Peyer's patch (tissue), 4 donors: ENCODE measurements at regions not wholly inside any gene's neighbourhood (a gene's known extent, or its start where the extent isn't known, plus 50 kb on each side); places are given as distances from the start of the nearest gene placed in this dataset.

ENCODE experiments used
- CTCF ChIP-seq, 6 experiments: fragments of 450-650 bp in 4 of 6; fragments of 200-600 bp in 2 of 6; sonication (generic) in 1 of 6; IDR thresholded peaks; one replicate each; pipeline ENCODE4 v1.5.1; 2017 to 2019; ENCODE audit warnings: antibody characterized with exemption in 6 of 6, mild to moderate bottlenecking in 3 of 6, moderate library complexity in 1 of 6
- POLR2A ChIP-seq, 2 donors: fragments of 450-650 bp; IDR thresholded peaks; one replicate each; pipeline ENCODE4 v1.5.1; 2017; ENCODE audit warnings: antibody characterized with exemption in 2 of 2, mild to moderate bottlenecking in 2 of 2, moderate library complexity in 2 of 2

GRCh38 chr4:107482546-107482945, 237.5 kb downstream of the PAPSS1 start:
- TF ChIP-seq CTCF (IDR thresholded peaks at IDR 0.05) (no peak), POLR2A (IDR thresholded peaks at IDR 0.05) (no peak)
